Stimulated activated CD8-positive, alpha-beta memory T cell treated with anti-CD3 and anti-CD28 coated beads, Interleukin-2, amount 100 ng/mL, for 1 hour (primary cell): ENCODE measurements at regions not wholly inside any gene's neighbourhood (a gene's known extent, or its start where the extent isn't known, plus 50 kb on each side); places are given as distances from the start of the nearest gene placed in this dataset.
"Not testable (repeated sequence)": the region's sequence is repeated elsewhere in the genome, so short reads cannot be mapped to it uniquely, and the experiment has no call there.

Experiments used
- DNase-seq, 2 donors: peaks; one replicate each; pipeline ENCODE4 v3.0.0-alpha.2; 2020; ENCODE audit warnings: low read depth in 2 of 2

DNA sequence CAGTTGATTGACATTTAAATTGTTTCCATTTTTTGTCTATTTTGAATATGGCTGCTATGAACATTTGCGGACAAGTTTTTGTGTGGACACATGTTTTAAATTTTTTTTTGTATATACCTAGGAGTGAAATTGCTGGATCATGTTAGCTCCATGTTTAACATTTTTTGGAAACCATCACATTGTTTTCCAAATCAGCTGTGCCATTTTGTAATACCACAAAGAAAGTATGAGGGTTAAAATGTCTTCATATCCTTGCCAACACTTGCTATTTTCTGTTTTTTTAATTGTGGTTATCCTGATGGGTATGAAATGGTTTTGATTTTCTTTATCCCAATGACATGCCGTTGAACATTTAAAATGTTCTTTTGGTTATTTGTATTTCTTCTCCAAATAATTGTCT is 52.1 kb downstream of the CARTPT start:
- no peak for DNase-seq

DNA sequence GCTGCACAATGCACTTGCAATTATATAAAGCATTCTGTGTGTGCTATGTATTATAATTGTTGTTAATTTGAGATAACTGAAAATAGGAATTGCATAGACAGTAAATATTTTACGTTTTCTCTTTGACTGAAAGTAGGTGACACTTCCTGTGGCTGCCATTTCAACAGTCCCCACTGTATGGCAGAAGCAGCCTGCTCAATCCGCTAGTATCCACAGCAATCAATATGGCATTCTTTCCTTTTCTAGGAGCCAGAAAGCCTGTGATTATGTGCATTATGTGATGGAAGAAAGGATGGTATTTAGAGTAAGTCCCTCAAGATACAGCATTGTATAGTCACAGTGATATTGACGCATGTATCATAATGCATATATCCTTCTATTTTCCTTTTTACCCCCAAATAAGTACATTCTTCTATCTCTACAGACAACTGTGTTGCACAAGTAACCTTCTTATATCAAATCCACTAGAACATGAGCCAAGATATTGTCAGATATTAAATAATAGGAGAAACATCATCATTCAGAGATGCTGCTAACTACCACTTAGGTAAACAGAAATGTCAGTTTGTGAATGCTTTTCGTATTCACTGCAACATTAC is 59.7 kb downstream of the CARTPT start:
- no peak for DNase-seq

DNA sequence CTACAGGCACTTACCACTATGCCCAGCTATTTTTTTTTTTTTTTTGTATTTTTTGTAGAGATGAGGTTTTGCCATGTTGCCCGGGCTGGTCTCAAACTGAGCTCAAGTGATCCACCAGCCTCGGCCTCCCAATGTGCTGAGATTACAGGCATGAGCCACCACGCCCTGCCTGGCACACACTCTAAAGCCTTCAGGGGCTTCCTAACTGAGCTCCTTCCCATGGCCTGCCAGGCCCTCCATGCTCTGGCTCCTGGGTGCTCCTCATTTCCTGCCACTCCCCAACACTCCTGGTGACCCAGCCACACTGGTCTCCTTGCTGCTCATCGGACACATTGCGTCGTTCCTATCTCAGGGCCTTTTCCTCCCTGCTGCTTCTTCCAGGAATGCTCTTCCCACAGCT is 61.5 kb downstream of the CARTPT start:
- no peak for DNase-seq

DNA sequence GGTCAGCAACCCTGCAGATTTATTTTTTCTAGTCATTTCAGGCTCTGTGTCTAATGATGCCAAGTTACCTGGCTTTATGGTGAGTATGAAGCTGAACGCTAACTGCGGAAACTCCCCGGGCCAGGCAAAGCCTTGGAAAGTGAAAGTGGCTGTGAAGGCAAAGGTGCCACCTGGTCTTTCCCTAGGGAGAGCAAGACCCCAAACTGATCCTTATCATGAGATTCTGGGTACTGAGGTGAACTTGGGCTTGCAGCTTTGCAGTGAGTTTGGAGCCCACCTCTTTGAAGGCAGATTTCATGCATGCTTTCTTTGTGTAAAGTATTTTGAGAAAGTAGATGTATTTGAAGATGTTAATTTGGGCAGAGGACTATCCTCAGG is 63.3 kb downstream of the CARTPT start:
- DNase-seq, result no peak

DNA sequence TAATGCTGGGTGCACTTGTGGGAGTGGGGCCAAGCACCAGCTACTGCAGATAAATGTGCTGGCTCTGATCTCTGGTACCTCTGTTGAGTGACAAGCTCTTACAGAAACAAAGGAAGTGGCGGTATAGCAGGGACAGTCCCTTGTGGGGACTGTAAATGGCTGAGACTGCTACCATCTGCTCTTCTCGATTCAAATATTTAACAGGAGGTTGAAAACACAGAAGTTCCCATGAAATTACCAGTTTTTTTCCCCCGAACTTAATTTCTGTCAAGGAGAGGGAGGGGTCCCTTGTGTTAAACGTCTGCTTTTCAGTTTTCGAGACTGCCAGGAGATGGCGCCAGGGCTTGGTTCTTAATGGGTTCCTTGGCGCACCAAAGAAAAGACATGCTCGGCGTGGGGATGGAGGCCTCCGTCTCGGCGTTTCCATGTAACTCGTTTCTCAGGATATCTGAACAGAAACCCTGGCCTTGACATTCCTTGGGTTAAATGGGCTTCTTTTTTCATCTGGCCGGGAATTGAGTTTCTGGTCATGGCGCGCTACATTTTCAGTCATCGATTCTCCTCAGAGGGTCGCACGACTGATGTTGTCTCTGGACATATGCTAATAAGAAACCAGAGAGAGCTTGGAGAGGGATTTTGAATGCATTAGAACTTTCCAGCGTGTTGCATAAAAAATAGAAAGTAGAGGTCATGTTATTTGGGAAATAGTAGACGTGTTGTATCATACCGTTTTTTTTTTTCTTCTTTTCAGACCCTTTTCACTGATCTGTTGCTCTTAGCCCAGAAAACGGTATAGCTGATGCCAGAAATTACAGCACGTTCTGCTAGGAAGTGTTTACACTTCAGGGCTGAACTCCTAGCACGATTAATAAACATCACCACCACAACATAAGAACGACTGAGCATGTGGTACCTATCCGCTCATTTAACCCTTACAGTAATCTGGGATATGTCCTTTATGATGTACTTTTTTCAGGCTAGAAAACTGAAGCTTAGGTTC is 64.0 kb downstream of the CARTPT start:
- DNase-seq, result no peak

DNA sequence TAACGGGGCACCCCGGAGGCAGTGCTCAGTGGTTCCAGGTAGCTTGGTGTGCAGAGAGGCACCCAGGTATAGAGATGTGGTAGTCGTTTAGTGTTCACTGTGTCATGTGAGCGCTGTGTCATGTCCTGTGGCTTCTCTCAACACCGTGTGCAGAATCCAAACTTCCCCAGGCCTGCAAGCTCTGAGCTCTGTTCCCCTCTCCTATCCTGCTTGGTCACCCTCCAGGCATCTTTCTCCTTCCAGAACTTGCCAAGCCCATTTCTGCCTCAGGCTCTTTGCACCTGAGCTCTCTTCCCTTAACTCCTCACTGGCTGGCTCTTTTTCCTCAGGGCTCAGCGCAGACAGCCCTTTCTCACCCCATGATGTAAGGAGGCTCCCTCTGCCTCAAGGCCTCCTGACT is 64.8 kb downstream of the CARTPT start:
- DNase-seq, result no peak

DNA sequence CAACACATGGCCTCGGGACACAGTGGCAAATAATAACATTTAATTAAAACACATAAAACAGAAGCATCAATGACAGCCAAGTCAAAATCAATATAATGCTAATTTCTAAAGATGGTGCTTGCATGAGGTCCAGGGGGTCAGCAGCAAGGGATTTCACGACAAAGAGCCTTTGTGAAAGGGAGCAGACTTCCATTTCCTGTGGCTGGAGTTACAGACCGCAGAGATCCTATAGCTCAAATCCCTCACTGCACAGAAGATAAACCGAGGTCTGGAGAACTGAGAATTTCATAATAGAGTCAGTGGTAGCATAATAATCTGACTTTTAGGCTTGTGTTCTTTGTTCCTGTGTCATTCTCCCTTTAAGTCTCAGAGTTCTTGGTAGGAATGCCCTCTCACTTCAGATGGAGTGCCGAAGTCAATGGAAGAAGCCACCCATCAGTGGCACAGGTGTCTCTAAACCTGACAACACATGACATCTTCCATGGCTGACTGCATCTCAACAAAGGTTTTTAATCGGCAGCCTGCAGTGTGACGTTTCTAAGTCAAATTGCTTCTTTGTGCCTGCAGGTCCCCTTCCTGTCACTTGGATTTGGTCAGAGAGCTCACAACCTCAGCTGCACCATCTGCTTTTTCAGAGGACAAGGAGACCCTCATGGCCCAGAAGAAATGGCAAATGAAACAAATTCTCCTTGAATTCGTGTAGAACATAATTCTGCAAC is 67.4 kb downstream of the CARTPT start:
- DNase-seq, result no peak

DNA sequence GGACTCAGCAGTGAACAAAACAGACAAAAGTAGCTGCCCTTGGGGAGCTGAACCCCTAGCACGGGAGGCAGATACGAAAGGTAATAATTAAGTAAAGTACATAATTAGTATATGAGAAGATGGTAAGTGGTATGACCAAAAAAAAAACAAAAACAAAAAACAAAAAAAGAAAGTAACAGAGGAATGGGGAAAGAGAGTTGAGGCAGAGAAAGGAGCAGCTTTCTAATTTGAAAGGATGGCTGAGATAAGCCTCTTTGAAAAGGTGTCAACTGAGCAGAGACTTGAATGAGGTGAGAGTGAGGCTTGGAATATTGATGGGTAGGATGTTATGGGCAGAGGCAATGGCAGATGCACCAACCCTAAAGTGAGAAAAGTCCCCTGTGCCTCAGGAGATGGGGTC is 69.7 kb downstream of the CARTPT start:
- DNase-seq, result no peak

DNA sequence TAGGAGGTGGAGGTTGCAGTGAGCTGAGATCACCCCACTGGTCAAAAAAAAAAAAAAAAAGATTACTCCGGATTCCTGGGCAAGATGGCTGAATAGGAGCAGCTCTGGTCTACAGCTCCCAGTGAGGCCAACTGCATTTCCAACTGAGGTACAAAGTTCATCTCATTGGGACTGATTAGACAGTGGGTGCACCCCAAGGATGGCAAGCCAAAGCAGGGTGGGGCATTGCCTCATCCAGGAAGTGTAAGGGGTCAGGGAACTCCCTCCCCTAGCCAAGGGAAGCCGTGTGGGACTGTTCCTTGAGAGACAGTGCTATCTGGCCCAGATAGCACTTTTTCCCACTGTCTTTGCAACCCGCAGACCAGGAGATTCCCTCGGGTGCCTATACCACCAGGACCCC is 70.7 kb downstream of the CARTPT start:
- DNase-seq, result no peak

DNA sequence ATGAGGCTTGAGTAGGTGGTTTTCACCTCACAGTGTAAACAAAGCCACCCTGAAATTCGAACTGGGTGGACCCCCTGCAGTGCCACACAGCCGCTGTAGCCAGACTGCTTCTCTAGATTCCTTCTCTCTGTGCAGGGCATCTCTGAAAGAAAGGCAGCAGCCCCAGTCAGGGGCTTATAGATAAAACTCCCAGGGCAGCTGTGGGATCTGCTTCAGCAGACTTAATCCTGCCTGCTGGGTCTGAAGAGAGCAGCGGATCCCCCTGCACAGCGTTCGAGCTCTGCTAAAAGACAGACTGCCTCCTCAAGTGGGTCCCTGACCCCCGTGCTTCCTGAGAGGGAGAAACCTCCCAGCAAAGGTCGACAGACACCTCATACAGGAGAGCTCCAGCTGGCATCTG is 71.4 kb downstream of the CARTPT start:
- DNase-seq, result no peak

DNA sequence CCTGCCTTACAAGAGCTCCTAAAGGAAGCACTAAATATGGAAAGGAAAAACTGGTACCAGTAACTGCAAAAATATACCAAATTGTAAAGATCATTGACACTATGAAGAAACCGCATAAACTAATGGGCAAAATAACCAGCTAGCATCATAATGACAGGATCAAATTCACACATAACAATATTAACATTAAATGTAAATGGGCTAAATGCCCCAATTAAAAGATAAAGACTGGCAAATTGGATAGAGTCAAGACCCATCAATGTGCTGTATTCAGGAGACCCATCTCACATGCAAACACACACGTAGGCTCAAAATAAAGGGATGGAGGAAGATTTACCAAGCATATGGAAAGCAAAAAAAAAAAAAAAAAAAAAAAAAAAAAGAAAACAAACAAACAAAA is 73.0 kb downstream of the CARTPT start:
- not testable (repeated sequence) for DNase-seq

DNA sequence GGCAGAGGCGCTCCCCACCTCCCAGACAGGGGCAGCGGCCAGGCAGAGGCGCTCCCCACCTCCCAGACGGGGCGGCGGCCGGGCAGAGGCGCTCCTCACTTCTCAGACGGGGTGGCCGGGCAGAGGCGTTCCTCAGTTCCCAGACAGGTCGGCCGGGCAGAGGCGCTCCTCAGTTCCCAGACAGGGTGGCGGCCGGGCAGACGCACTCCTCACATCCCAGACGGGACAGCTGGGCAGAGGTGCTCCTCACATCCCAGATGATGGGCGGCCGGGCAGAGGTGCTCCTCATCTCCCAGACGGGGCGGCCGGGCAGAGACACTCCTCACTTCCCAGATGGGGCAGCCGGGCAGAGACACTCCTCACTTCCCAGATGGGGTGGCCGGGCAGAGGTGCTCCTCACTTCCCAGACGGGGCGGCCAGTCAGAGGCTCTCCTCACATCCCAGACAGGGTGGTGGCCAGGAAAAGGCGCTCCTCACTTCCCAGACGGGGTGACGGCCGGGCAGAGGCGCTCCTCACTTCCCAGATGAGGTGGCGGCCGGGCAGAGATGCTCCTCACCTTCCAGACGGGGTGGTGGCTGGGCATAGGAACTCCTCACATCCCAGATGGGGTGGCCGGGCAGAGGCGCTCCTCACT is 75.1 kb downstream of the CARTPT start:
- no peak for DNase-seq

DNA sequence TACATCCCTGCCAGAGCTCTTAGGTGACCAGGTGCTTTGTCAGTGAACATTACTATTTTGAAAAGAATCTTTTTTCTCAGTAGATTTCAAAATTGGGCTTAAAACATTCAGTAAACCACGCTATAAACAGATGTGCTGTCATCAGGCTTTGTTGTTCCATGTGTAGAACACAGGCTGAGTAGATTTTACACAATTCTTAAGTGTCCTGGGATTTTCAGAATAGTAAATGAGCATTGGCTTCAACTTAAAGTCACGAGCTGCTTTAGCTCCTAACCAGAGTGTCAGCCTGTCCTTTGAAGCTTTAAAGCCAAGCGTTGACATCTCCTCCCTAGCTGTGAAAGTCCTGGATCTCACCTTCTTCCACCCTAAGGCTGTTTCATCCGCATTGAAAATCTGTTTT is 83.6 kb downstream of the CARTPT start:
- no peak for DNase-seq

DNA sequence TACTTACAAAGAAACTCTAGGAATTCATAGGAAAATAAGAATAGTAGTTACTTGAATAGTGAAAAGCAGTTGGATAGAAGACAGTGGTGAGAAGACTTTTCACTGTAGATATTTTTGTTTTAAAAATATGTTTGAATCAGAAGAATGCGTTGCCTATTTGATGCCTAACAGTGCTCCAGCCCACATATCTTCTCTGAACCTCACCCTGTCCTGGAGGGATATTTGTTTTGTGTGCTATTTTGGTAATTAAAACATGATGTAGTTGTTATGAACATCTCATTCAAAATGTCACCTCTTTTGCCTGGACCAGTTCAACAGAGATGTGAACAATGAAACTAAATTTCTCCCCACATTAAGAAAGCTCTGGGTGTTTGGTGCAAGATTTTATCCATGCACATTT is 87.6 kb downstream of the CARTPT start:
- no peak for DNase-seq

DNA sequence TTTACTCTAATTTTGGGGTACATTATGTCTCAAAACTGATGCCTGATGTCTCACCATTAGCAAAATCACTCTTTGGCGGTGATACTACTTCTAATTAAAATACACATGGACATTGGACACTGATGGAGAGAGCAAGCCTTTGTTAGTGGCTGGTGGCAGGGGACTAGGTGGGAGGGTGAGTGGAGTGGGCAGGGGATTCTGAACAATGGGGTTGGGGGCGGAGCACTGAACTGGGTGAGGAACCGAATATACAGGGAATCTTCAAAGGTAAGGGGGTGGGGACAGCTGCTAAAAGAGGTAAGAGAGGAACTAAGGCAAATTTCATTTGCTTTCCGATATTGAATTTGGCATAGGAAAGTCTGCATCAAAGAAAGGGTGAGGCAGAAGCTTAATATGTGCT is 88.8 kb downstream of the CARTPT start:
- no peak for DNase-seq

DNA sequence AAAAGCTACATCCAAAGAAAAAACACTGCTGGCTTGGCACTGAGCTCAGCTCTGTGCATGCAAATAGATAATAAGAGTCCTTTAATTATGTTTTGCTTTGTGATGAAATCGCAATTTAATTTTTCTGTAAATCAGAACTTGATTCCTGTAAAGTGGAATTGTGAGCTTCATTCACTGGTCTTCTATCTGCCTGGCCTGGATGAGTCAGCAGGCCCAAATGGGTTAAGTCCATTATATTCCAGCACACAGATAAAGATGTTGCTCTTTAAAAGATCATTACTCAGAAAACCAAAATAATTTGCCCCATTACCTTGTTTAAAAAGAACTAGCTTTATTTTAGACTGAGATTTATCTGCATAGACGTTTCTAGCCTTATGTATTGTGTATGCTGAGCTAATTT is 90.4 kb downstream of the CARTPT start:
- DNase-seq, result no peak

DNA sequence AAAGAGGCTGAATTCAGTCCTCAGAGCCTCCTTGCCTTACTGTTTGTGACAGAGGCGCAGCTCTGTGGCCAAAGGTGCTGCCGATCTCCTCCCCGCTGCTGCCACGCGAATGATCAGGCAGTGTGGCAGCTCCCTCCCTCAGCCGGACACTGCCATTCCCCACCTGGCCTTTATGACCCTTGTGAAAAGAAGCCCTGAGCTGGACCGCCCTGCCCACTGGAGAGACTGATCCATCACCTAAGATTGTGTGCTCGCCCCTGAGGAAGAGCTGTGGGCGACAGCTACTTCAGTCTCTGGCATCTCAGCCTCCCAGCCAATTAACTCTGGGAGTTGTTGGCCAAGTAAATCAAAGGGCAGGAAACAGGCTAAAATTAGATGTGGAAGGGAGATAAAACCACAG is 90.9 kb downstream of the CARTPT start:
- no peak for DNase-seq

DNA sequence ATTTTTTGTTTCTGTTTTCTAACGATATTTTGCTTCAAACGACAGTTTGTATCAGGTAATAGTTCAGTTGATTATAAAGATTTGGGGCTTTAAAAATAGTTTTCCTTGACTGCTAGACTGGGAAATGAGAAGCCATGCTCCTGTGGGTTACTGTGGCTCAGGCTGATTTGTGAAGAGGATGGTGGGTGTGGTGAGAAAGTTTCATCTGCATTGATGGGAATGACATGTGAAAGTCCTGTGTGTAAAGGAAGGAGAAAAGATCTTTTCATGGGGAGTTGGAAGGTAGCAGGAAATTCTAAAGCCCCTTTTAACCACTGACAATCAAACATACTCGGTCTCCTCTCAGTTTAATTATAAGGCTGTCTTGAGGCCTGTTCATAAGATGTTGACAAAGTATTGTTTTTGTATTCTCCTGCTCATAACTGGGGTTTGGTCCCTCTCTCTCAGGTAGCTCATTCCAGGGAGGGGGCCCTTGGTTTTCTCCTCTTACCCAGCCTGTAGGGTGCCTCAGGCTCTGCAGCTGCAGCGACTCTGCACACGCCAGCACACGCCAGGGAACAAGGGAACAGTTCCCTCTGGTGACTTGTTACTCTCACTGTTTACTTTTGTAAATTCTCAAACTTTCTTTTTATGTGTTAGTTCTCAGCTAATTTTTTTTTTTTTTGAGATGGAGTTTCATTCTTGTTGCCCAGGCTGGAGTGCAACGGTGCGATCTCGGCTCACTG is 91.6 kb downstream of the CARTPT start:
- no peak for DNase-seq

DNA sequence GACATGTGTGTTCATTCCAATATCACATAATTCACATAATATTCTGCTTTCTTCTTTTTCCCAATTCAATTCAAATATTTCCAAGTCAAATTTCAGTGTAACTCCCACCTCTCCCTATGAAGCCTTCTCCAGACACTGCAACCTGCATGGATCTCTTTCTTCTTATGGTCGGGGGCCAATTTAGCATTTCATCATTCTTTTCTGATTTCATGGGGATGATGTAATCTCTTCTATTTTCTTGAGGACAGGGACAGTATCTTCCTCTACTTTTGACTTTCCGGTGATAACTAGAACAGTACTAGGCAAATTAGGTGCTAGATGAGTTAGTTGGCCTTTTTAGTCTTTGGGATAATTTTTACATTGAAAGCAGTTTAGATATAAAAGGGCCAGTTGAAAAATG is 92.7 kb downstream of the CARTPT start:
- no peak for DNase-seq

DNA sequence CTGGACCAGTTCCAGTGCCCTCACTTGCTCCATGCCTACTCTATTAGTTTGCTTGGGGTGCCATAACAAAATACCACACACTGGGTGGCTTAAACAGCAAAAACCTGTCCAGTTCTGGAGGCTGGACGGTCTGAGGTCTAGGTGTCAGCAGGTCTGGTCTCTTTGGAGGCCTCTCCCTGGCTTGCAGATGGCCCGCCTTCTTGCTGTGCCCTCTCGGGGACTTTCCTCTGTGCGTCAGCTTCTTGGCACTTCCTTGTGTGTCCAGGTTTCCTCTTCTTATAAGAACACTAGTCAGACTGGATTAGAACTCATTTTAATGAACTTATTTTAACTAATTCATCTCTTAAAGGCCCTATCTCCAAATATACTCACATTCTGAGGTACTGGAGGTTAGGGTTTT is 97.2 kb downstream of the CARTPT start:
- DNase-seq, result no peak

DNA sequence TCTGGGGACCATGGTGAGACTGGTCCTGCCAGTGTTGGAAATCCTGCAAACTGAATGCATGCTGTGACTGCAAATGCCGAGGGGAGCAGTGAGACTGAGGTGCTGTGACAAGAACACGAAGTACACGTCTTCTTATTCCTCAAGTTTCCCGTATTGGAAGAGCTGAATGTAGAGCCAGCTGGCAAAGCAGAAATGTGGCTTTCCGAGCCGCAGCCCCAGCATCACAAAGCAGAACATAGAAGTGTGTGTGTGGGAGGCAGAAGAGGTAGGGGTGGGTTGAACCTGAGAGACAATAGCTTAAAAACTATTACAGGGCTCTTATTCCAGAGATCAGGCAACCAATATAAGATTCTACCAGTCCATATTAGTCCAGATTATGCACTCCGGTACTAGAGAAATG is 98.8 kb downstream of the CARTPT start:
- DNase-seq, result no peak

DNA sequence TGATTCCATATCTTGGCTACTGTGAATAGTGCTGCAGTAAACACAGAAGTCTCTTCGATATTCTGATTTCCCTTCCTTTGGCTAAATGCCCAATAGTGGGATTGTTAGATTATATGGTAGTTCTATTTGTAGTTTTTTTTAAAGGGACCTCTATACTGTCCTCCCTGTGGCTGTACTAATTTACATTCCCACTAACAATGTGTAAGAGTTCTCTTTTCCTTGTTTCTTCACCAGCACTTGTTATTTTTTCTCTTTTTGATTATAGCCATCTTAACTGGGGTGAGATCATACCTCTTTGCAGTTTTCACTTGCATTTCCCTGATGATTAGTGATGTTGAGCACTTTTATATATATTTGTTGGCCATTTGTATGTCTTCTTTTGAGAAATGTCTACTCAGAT is 102.0 kb downstream of the CARTPT start:
- no peak for DNase-seq
